B cell (primary cell): ENCODE measurements at regions not wholly inside any gene's neighbourhood (a gene's known extent, or its start where the extent isn't known, plus 50 kb on each side); places are given as distances from the start of the nearest gene placed in this dataset.

Source experiments
- ATAC-seq: fragments of 200-7000 bp; cut with Tn5 transposase; one replicate; pipeline ENCODE4 v1.10.0; 2021; ENCODE audit warnings: low read depth, mild to moderate bottlenecking, moderate number of reproducible peaks, moderate library complexity
- CTCF ChIA-PET: fragments of 350-600 bp; sonication (Branson Sonifier 250); formaldehyde crosslinking; loops from one replicate; lab custom pipeline; 2021; ENCODE audit warnings: antibody characterized with exemption, inconsistent platforms; lab: Charles Lee
- POLR2A ChIA-PET: fragments of 350-600 bp; sonication (Branson Sonifier 250); formaldehyde crosslinking; loops from one replicate; lab custom pipeline; 2021; ENCODE audit warnings: antibody characterized with exemption; lab: Charles Lee
- DNase-seq: peaks from one replicate; pipeline ENCODE4 v3.0.0; 2013
- H2AFZ ChIP-seq: 2 replicates; pipeline ENCODE4 v1.6.1; 2012; ENCODE audit warnings: mild to moderate bottlenecking, low read depth, low read length; ENCODE audit not compliant: insufficient read depth, poor library complexity, severe bottlenecking
- H3K27ac ChIP-seq, 2 donors: 1 replicate in 1 of 2; 2 replicates in 1 of 2; pipeline ENCODE4 v1.5.1; 2012 to 2013; ENCODE audit warnings: low read length in 2 of 2, mild to moderate bottlenecking in 2 of 2, moderate library complexity in 1 of 2
- H3K27me3 ChIP-seq, 4 experiments: fragments of 200-600 bp in 1 of 4; sonication (generic) in 1 of 4; replicated peaks in 1 of 4; 1 replicate in 2 of 4; 2 replicates in 2 of 4; pipeline versions ENCODE4 v1.6.1 to v1.7.0; 2013 to 2016; ENCODE audit warnings: low read length in 3 of 4, mild to moderate bottlenecking in 2 of 4, mixed read lengths in 1 of 4, moderate library complexity in 1 of 4; ENCODE audit not compliant: insufficient read depth in 4 of 4, control insufficient read depth in 3 of 4; ENCODE audit errors: control extremely low read depth in 1 of 4
- H3K36me3 ChIP-seq, 2 experiments: replicated peaks in 1 of 2; 1 replicate in 1 of 2; 2 replicates in 1 of 2; pipeline versions ENCODE4 v1.6.1 to v1.7.1; 2013; ENCODE audit warnings: low read length in 1 of 2; ENCODE audit not compliant: insufficient read depth in 2 of 2, control insufficient read depth in 1 of 2; ENCODE audit errors: control extremely low read depth in 1 of 2, extremely low read depth in 1 of 2
- H3K4me1 ChIP-seq, 2 donors: fragments of 200-600 bp in 1 of 2; sonication (generic) in 1 of 2; 1 replicate in 1 of 2; 2 replicates in 1 of 2; pipeline versions ENCODE4 v1.5.1 to v1.6.1; 2013 to 2017; ENCODE audit warnings: low read length in 2 of 2; ENCODE audit not compliant: control insufficient read depth in 2 of 2, insufficient read depth in 2 of 2
- H3K4me2 ChIP-seq: replicated peaks from 2 replicates; pipeline ENCODE3; 2012; ENCODE audit warnings: mild to moderate bottlenecking, low read depth, low read length; ENCODE audit not compliant: poor library complexity, severe bottlenecking
- H3K4me3 ChIP-seq, 5 experiments: fragments of 200-600 bp in 1 of 5; sonication (generic) in 1 of 5; 1 replicate in 3 of 5; 2 replicates in 2 of 5; pipeline versions ENCODE4 v1.5.1 to v1.7.0; 2011 to 2016; ENCODE audit warnings: low read length in 4 of 5, mild to moderate bottlenecking in 4 of 5, low read depth in 2 of 5, control low read depth in 1 of 5, moderate library complexity in 1 of 5; ENCODE audit not compliant: insufficient read depth in 1 of 5; ENCODE audit errors: control extremely low read depth in 1 of 5, extremely low read depth in 1 of 5
- H3K79me2 ChIP-seq: fragments of 200-600 bp; sonication (generic); one replicate; pipeline ENCODE4 v1.6.0; 2016; ENCODE audit warnings: low read length; ENCODE audit not compliant: control insufficient read depth, insufficient read depth
- H3K9ac ChIP-seq: fragments of 200-600 bp; sonication (generic); 2 replicates; pipeline ENCODE4 v1.6.1; 2017; ENCODE audit warnings: mild to moderate bottlenecking, low read length, moderate library complexity
- H3K9me3 ChIP-seq, 3 donors: one replicate each; pipeline versions ENCODE4 v1.6.1 to v1.7.1; 2013; ENCODE audit warnings: low read length in 2 of 3; ENCODE audit not compliant: control insufficient read depth in 2 of 3, insufficient read depth in 1 of 3; ENCODE audit errors: control extremely low read depth in 1 of 3
- H4K20me1 ChIP-seq: 2 replicates; pipeline ENCODE4 v1.6.0; 2012; ENCODE audit warnings: mild to moderate bottlenecking, low read length; ENCODE audit not compliant: insufficient read depth, control insufficient read depth, poor library complexity, severe bottlenecking
- H3K27ac Mint-ChIP-seq: one replicate; pipeline ENCODE4 v1.8.0; 2021; ENCODE audit warnings: mixed read lengths
- H3K27me3 Mint-ChIP-seq: one replicate; pipeline ENCODE4 v1.8.0; 2021; ENCODE audit warnings: mixed read lengths
- H3K4me1 Mint-ChIP-seq: one replicate; pipeline ENCODE4 v1.8.0; 2021; ENCODE audit warnings: mixed read lengths
- H3K4me3 Mint-ChIP-seq: one replicate; pipeline ENCODE4 v1.8.0; 2021; ENCODE audit warnings: mixed read lengths
- H3K9me3 Mint-ChIP-seq: one replicate; pipeline ENCODE4 v1.8.0; 2022; ENCODE audit warnings: mixed read lengths; ENCODE audit not compliant: insufficient read depth
- EZH2 ChIP-seq: IDR thresholded peaks from 2 replicates; pipeline ENCODE4 v1.6.1; 2012; ENCODE audit warnings: borderline replicate concordance, low read depth, mild to moderate bottlenecking, moderate library complexity, low read length; ENCODE audit not compliant: insufficient read depth, poor library complexity, severe bottlenecking
- WGBS: methylation state at CpG from one replicate; pipeline ENCODE4 v1.1.5; 2013; ENCODE audit warnings: missing lambda C conversion rate; ENCODE audit not compliant: insufficient coverage; 5-methylcytosine and 5-hydroxymethylcytosine counted together
- intact Hi-C: fragments of 100-400 bp; cut with micrococcal nuclease; formaldehyde crosslinking; loops from one replicate; pipeline ENCODE4 v1.10.0; 2022
- TF ChIP-seq, protein P1 (sequence below): fragments of 200-600 bp; IDR thresholded peaks from one replicate; pipeline ENCODE4 v1.8.0; 2022; ENCODE audit warnings: antibody characterized with exemption, mild to moderate bottlenecking

- H3K4me3 Mint-ChIP-seq = no peak overlapping the region
- H3K36me3 ChIP-seq = no peaks in the 10 kb centered on the region
- no peaks in the 10 kb centered on the region for H3K4me1 ChIP-seq
- WGBS = no CpG with 5 or more reads among the region's 2 CpGs
- ATAC-seq = no peak
- TF ChIP-seq, protein P1, sequence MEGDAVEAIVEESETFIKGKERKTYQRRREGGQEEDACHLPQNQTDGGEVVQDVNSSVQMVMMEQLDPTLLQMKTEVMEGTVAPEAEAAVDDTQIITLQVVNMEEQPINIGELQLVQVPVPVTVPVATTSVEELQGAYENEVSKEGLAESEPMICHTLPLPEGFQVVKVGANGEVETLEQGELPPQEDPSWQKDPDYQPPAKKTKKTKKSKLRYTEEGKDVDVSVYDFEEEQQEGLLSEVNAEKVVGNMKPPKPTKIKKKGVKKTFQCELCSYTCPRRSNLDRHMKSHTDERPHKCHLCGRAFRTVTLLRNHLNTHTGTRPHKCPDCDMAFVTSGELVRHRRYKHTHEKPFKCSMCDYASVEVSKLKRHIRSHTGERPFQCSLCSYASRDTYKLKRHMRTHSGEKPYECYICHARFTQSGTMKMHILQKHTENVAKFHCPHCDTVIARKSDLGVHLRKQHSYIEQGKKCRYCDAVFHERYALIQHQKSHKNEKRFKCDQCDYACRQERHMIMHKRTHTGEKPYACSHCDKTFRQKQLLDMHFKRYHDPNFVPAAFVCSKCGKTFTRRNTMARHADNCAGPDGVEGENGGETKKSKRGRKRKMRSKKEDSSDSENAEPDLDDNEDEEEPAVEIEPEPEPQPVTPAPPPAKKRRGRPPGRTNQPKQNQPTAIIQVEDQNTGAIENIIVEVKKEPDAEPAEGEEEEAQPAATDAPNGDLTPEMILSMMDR = no peak
- no peak for TF ChIP-seq EZH2
- H3K4me3 ChIP-seq = no peak overlapping the region
- POLR2A ChIA-PET = no interaction called here
- DNase-seq = no peak
- H3K27ac Mint-ChIP-seq = no peak overlapping the region
- H3K9me3 Mint-ChIP-seq = no peaks in the 10 kb centered on the region
- no peak overlapping the region for H2AFZ ChIP-seq
- peaks cover 6% of the 10 kb centered on the region for H3K27me3 Mint-ChIP-seq
- H3K27me3 ChIP-seq = no peaks in the 10 kb centered on the region
- H3K4me2 ChIP-seq = no peak overlapping the region
- H3K9me3 ChIP-seq = no peaks in the 10 kb centered on the region
- no peaks in the 10 kb centered on the region for H3K79me2 ChIP-seq
- intact Hi-C loops = no loop called here
- no peaks in the 10 kb centered on the region for H4K20me1 ChIP-seq
- H3K4me1 Mint-ChIP-seq = no peaks in the 10 kb centered on the region
- H3K9ac ChIP-seq = no peak overlapping the region
- CTCF ChIA-PET = no interaction called here
- no peak overlapping the region for H3K27ac ChIP-seq
Measured at GRCh38 chr13:21238267-21238666, 61.8 kb downstream of the MRPL57 start.

GRCh38 chr13:21240586-21240985, 64.1 kb downstream of the MRPL57 start:
- no peak overlapping the region for H3K9ac ChIP-seq
- no peaks in the 10 kb centered on the region for H3K27me3 ChIP-seq
- H3K4me1 ChIP-seq = no peaks in the 10 kb centered on the region
- H3K4me3 ChIP-seq = no peak overlapping the region
- no peaks in the 10 kb centered on the region for H4K20me1 ChIP-seq
- H3K4me2 ChIP-seq = no peak overlapping the region
- CTCF ChIA-PET = interaction anchor here (1.1 kb wide), 1 partner anchor 236 kb away, joined by 3 read pairs; no protein-coding TSS in a partner anchor
- TF ChIP-seq EZH2 = no peak
- TF ChIP-seq, protein P1 = no peak
- H3K36me3 ChIP-seq = no peaks in the 10 kb centered on the region
- Mint-ChIP-seq H3K27me3 (peaks cover 6% of the 10 kb centered on the region), H3K4me1 (no peaks in the 10 kb centered on the region), H3K27ac (no peak overlapping the region), H3K4me3 (no peak overlapping the region), H3K9me3 (no peaks in the 10 kb centered on the region)
- 78% methylated on average over 5 of the region's 8 CpGs for WGBS
- no peak overlapping the region for H2AFZ ChIP-seq
- no peaks in the 10 kb centered on the region for H3K9me3 ChIP-seq
- DNase-seq (no peak), ATAC-seq (no peak)
- intact Hi-C loops = no loop called here
- POLR2A ChIA-PET = no interaction called here
- no peaks in the 10 kb centered on the region for H3K79me2 ChIP-seq
- H3K27ac ChIP-seq = no peak overlapping the region
